ENCODE measurements at regions not wholly inside any gene's neighbourhood (a gene's known extent, or its start where the extent isn't known, plus 50 kb on each side); places are given as distances from the start of the nearest gene placed in this dataset.

DNA sequence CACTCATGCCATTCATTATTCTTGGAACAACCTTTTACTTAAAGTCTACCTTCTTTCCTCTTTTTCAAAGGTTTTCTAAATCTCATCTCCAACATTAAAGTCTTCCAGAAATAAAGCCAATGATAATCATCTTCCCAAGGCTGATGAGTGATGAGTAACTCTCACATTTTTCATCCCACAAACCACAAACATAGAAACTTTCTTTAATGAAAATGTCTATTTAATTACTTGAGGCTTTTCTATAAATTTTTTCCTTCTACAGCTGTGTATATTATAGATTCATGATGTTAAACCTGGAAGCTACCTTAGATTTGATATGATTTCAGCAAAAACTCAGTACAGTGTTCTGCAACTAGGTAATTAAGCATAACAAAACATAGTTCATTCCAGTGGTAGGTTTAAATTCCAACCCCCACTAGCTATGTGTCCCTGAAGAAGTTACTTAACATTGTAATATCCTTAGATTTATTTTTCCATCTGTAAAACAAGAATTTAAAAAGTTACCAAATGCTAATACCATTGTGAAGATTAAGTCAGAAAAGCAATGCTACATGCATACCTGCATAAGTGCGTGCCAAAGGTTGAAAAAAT is 845.4 kb downstream of the KCNA4 start:
- Histone ChIP-seq H3K9ac (ENCODE audit: low read depth, low read length, poor library complexity, severe bottlenecking) (no peak overlapping the region), H3K9me2 (replicated peaks; ENCODE audit: low read depth, low read length) (no peaks in the 10 kb centered on the region), H4K20me1 (ENCODE audit: insufficient read depth, low read length, poor library complexity, severe bottlenecking) (no peaks in the 10 kb centered on the region), H3K36me3 (ENCODE audit: insufficient read depth, low read length) (no peaks in the 10 kb centered on the region), H2AFZ (ENCODE audit: low read length) (no peak overlapping the region), H3K79me2 (ENCODE audit: insufficient read depth, low read length) (no peaks in the 10 kb centered on the region), H3K4me3 (ENCODE audit: low read length, poor library complexity, severe bottlenecking) (no peak overlapping the region), H3K27me3 (ENCODE audit: insufficient read depth, low read length, poor library complexity, severe bottlenecking) (no peaks in the 10 kb centered on the region), H3K9me3 (ENCODE audit: insufficient read depth, low read depth, low read length) (no peaks in the 10 kb centered on the region), H3F3A (ENCODE audit: low read depth) (no peaks in the 10 kb centered on the region), H3K4me1 (ENCODE audit: insufficient read depth, low read length, poor library complexity, severe bottlenecking) (no peaks in the 10 kb centered on the region), H3K4me2 (ENCODE audit: low read depth, low read length, poor library complexity, severe bottlenecking) (no peak overlapping the region)
- TF ChIP-seq EZH2phosphoT487 (IDR thresholded peaks at IDR 0.05; ENCODE audit: borderline replicate concordance) = no peak
- TF ChIP-seq, protein P1, sequence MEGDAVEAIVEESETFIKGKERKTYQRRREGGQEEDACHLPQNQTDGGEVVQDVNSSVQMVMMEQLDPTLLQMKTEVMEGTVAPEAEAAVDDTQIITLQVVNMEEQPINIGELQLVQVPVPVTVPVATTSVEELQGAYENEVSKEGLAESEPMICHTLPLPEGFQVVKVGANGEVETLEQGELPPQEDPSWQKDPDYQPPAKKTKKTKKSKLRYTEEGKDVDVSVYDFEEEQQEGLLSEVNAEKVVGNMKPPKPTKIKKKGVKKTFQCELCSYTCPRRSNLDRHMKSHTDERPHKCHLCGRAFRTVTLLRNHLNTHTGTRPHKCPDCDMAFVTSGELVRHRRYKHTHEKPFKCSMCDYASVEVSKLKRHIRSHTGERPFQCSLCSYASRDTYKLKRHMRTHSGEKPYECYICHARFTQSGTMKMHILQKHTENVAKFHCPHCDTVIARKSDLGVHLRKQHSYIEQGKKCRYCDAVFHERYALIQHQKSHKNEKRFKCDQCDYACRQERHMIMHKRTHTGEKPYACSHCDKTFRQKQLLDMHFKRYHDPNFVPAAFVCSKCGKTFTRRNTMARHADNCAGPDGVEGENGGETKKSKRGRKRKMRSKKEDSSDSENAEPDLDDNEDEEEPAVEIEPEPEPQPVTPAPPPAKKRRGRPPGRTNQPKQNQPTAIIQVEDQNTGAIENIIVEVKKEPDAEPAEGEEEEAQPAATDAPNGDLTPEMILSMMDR (conservative IDR thresholded peaks at IDR 0.05; ENCODE audit: low read length) = no peak

DNA sequence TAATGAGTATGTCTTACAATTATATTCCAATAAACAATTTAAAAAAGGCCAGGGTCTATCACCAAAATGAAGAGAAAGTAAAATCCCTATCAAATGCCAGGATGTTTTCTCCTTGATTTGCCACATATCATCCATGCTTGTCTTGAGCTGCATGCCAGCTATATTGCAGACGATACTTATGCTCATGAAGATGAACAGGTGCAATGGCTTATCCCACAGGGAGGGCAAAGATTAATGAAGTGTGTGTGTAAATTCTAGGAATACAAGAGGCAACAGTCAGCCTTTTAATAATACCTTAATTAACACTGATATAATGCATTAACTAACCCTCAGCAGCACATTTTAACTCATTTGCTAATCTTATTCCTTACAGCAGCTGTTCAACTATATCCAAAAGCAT is 850.5 kb downstream of the KCNA4 start:
- Histone ChIP-seq H3K9me2 (replicated peaks; ENCODE audit: low read depth, low read length) (no peaks in the 10 kb centered on the region), H3K9ac (ENCODE audit: low read depth, low read length, poor library complexity, severe bottlenecking) (no peak overlapping the region), H3K79me2 (ENCODE audit: insufficient read depth, low read length) (no peaks in the 10 kb centered on the region), H3F3A (ENCODE audit: low read depth) (no peaks in the 10 kb centered on the region), H2AFZ (ENCODE audit: low read length) (no peak overlapping the region), H3K9me3 (ENCODE audit: insufficient read depth, low read depth, low read length) (no peaks in the 10 kb centered on the region), H3K4me2 (ENCODE audit: low read depth, low read length, poor library complexity, severe bottlenecking) (no peak overlapping the region), H3K4me1 (ENCODE audit: insufficient read depth, low read length, poor library complexity, severe bottlenecking) (no peaks in the 10 kb centered on the region), H3K4me3 (ENCODE audit: low read length, poor library complexity, severe bottlenecking) (no peak overlapping the region), H4K20me1 (ENCODE audit: insufficient read depth, low read length, poor library complexity, severe bottlenecking) (no peaks in the 10 kb centered on the region), H3K27me3 (ENCODE audit: insufficient read depth, low read length, poor library complexity, severe bottlenecking) (no peaks in the 10 kb centered on the region), H3K36me3 (ENCODE audit: insufficient read depth, low read length) (no peaks in the 10 kb centered on the region)
- TF ChIP-seq, protein P1 (conservative IDR thresholded peaks at IDR 0.05; ENCODE audit: low read length) = no peak
- TF ChIP-seq EZH2phosphoT487 (IDR thresholded peaks at IDR 0.05; ENCODE audit: borderline replicate concordance) = no peak

DNA sequence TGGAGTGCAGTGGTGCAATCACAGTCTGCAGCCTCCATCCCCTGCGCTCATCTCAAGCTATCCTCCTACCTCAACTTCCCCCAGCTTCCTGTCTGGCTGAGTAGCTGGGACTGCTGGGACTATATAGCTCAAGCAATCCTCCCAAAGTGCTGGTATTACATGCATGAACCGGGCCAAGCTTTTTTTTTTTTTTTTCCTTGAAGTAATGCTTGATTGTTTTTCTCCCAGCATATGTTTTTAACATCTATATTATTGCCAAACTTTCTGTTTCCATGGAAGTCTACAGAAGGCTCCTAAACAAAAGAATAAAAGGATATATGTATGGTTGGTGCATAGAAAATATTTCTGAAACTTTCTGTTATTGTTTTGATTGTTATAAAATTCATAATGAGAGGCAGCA is 853.6 kb downstream of the KCNA4 start:
- no peak overlapping the region for H3K9ac ChIP-seq (ENCODE audit: low read depth, low read length, poor library complexity, severe bottlenecking)
- no peaks in the 10 kb centered on the region for H3K9me2 ChIP-seq (replicated peaks; ENCODE audit: low read depth, low read length)
- no peaks in the 10 kb centered on the region for H3K79me2 ChIP-seq (ENCODE audit: insufficient read depth, low read length)
- no peak overlapping the region for H2AFZ ChIP-seq (ENCODE audit: low read length)
- no peaks in the 10 kb centered on the region for H3K9me3 ChIP-seq (ENCODE audit: insufficient read depth, low read depth, low read length)
- no peak overlapping the region for H3K4me3 ChIP-seq (ENCODE audit: low read length, poor library complexity, severe bottlenecking)
- no peaks in the 10 kb centered on the region for H3K36me3 ChIP-seq (ENCODE audit: insufficient read depth, low read length)
- TF ChIP-seq EZH2phosphoT487 (IDR thresholded peaks at IDR 0.05; ENCODE audit: borderline replicate concordance) = no peak
- TF ChIP-seq, protein P1 (conservative IDR thresholded peaks at IDR 0.05; ENCODE audit: low read length) = no peak
- H3F3A ChIP-seq (ENCODE audit: low read depth) = no peaks in the 10 kb centered on the region
- H3K4me2 ChIP-seq (ENCODE audit: low read depth, low read length, poor library complexity, severe bottlenecking) = no peak overlapping the region
- no peaks in the 10 kb centered on the region for H3K27me3 ChIP-seq (ENCODE audit: insufficient read depth, low read length, poor library complexity, severe bottlenecking)
- no peaks in the 10 kb centered on the region for H4K20me1 ChIP-seq (ENCODE audit: insufficient read depth, low read length, poor library complexity, severe bottlenecking)
- H3K4me1 ChIP-seq (ENCODE audit: insufficient read depth, low read length, poor library complexity, severe bottlenecking) = no peaks in the 10 kb centered on the region

All from Loucy (cell line).